Spinal cord (tissue), 9 donors: ENCODE measurements at regions not wholly inside any gene's neighbourhood (a gene's known extent, or its start where the extent isn't known, plus 50 kb on each side); places are given as distances from the start of the nearest gene placed in this dataset.

Experiments
- DNase-seq, 6 donors: peaks; one replicate each; pipeline versions ENCODE4 v3.0.0 to v3.0.0-alpha.2; 2013 to 2015; ENCODE audit warnings: low spot score in 6 of 6, low read depth in 4 of 6
- H3K27ac ChIP-seq: one replicate; pipeline ENCODE4 v1.5.1; 2013; ENCODE audit warnings: low read depth, low read length, control low read depth
- H3K27me3 ChIP-seq: one replicate; pipeline ENCODE4 v1.6.1; 2013; ENCODE audit warnings: low read length; ENCODE audit not compliant: control insufficient read depth, insufficient read depth
- H3K36me3 ChIP-seq: one replicate; pipeline ENCODE4 v1.6.1; 2013; ENCODE audit warnings: low read length; ENCODE audit not compliant: control insufficient read depth, insufficient read depth
- H3K4me1 ChIP-seq: one replicate; pipeline ENCODE4 v1.6.1; 2013; ENCODE audit warnings: low read length; ENCODE audit not compliant: control insufficient read depth, insufficient read depth
- H3K4me3 ChIP-seq: one replicate; pipeline ENCODE4 v1.5.1; 2013; ENCODE audit warnings: low read depth, low read length, control low read depth
- H3K9me3 ChIP-seq: one replicate; pipeline ENCODE4 v1.6.1; 2013; ENCODE audit warnings: low read length; ENCODE audit not compliant: control insufficient read depth, insufficient read depth
- WGBS: methylation state at CpG from one replicate; pipeline ENCODE4 v1.1.5; 2013; ENCODE audit warnings: missing lambda C conversion rate; ENCODE audit not compliant: insufficient coverage; 5-methylcytosine and 5-hydroxymethylcytosine counted together
- donor health status: healthy.

DNA sequence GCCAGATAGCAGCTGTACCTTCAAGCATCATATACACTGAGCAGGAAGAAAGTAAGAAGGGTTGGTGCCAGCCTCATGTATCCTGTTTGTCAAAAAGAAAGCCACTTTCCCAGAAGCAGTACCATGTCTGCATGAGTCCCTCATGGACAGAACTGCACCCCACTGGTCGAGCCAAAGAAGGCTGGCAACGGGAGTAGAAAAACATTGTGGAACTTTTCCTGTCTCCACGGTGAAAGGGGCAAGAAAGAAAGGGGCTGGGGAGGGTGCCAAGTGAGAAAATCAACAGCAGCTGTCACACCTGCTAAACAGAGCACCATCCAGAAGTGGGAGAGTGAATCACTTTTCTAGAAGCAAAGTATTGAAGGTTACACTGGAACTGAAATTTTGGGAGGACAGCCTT, 621.7 kb downstream of the LMO4 start:
- WGBS, result 40% methylated on average over 1 of the region's 3 CpGs
- Histone ChIP-seq H3K27me3 (no peaks in the 10 kb centered on the region), H3K4me1 (no peaks in the 10 kb centered on the region), H3K4me3 (no peak overlapping the region), H3K27ac (no peak overlapping the region), H3K9me3 (no peaks in the 10 kb centered on the region), H3K36me3 (no peaks in the 10 kb centered on the region)
- peak in 4 of 6 donors; percentile 18 to 72 (median 44) for DNase-seq

GRCh38 chr1:87951409-87951808, 622.7 kb downstream of the LMO4 start:
- H3K27ac ChIP-seq, result no peak overlapping the region
- WGBS, result 100% methylated on average over 1 of the region's 2 CpGs
- no peaks in the 10 kb centered on the region for H3K9me3 ChIP-seq
- no peak overlapping the region for H3K4me3 ChIP-seq
- H3K4me1 ChIP-seq, result no peaks in the 10 kb centered on the region
- DNase-seq, result no peak
- H3K27me3 ChIP-seq, result no peaks in the 10 kb centered on the region
- no peaks in the 10 kb centered on the region for H3K36me3 ChIP-seq

GRCh38 chr1:87951852-87952251, 623.2 kb downstream of the LMO4 start:
- 24% methylated on average over 3 of the region's 4 CpGs for WGBS

GRCh38 chr1:87953121-87953520, 624.4 kb downstream of the LMO4 start:
- no peak overlapping the region for H3K4me3 ChIP-seq
- H3K4me1 ChIP-seq, result no peaks in the 10 kb centered on the region
- no CpG with 5 or more reads among the region's 3 CpGs for WGBS
- no peaks in the 10 kb centered on the region for H3K27me3 ChIP-seq
- H3K36me3 ChIP-seq, result no peaks in the 10 kb centered on the region
- no peaks in the 10 kb centered on the region for H3K9me3 ChIP-seq
- no peak overlapping the region for H3K27ac ChIP-seq
- DNase-seq, result no peak

More at GRCh38 chr1:87951852-87952251, 623.2 kb downstream of the LMO4 start:
- Histone ChIP-seq H3K4me1 (no peaks in the 10 kb centered on the region), H3K36me3 (no peaks in the 10 kb centered on the region), H3K27me3 (no peaks in the 10 kb centered on the region), H3K9me3 (no peaks in the 10 kb centered on the region), H3K27ac (no peak overlapping the region), H3K4me3 (no peak overlapping the region)
- peak in 1 of 6 donors; percentile 28 for DNase-seq

GRCh38 chr1:87953732-87954344, 625.2 kb downstream of the LMO4 start:
- no peaks in the 10 kb centered on the region for H3K27me3 ChIP-seq
- no peak overlapping the region for H3K27ac ChIP-seq
- no peaks in the 10 kb centered on the region for H3K4me1 ChIP-seq
- 36% methylated on average over 3 of the region's 3 CpGs for WGBS
- H3K4me3 ChIP-seq, result no peak overlapping the region
- no peaks in the 10 kb centered on the region for H3K9me3 ChIP-seq
- peak in 3 of 6 donors; percentile 17 to 75 (median 75) for DNase-seq
- no peaks in the 10 kb centered on the region for H3K36me3 ChIP-seq

DNA sequence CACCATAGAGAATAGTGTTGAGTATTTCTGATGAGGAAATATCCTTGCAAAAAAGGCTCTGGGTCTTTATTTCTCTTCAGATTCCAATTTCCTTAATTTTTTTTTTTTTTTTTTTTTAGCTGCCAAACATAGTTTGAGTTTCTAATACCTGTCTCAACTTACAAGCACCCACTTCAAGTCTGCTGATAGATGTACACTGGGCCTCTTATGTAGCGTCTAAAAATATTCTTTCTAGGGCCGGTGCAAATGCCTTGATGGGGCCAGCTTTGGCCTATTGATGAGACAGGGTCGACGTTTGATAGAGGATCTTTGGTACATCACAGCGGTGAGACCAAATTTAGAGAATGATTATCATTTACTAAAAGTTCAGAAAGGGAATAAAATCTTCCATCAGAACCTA, 626.4 kb downstream of the LMO4 start:
- WGBS, result no CpG with 5 or more reads among the region's 5 CpGs
- no peaks in the 10 kb centered on the region for H3K4me1 ChIP-seq
- H3K4me3 ChIP-seq, result no peak overlapping the region
- no peaks in the 10 kb centered on the region for H3K27me3 ChIP-seq
- no peaks in the 10 kb centered on the region for H3K36me3 ChIP-seq
- H3K27ac ChIP-seq, result no peak overlapping the region
- no peaks in the 10 kb centered on the region for H3K9me3 ChIP-seq
- DNase-seq, result no peak

- WGBS, result 40% methylated on average over 4 of the region's 6 CpGs
- peak in 1 of 6 donors; percentile 41 for DNase-seq
- H3K27me3 ChIP-seq, result no peaks in the 10 kb centered on the region
- no peaks in the 10 kb centered on the region for H3K36me3 ChIP-seq
- H3K4me3 ChIP-seq, result no peak overlapping the region
- H3K4me1 ChIP-seq, result no peaks in the 10 kb centered on the region
- H3K27ac ChIP-seq, result no peak overlapping the region
- no peaks in the 10 kb centered on the region for H3K9me3 ChIP-seq
These were observed 627.4 kb downstream of the LMO4 start for GRCh38 chr1:87956072-87956471.

- Histone ChIP-seq H3K27me3 (no peaks in the 10 kb centered on the region), H3K27ac (no peak overlapping the region), H3K4me1 (no peaks in the 10 kb centered on the region), H3K9me3 (no peaks in the 10 kb centered on the region), H3K36me3 (no peaks in the 10 kb centered on the region), H3K4me3 (no peak overlapping the region)
- WGBS, result no CpG with 5 or more reads among the region's 1 CpG
- DNase-seq, result no peak
These were observed 628.1 kb downstream of the LMO4 start for GRCh38 chr1:87956750-87957149.

- no peak overlapping the region for H3K27ac ChIP-seq
- H3K27me3 ChIP-seq, result no peaks in the 10 kb centered on the region
- WGBS, result no CpG with 5 or more reads among the region's 3 CpGs
- H3K4me3 ChIP-seq, result no peak overlapping the region
- H3K4me1 ChIP-seq, result no peaks in the 10 kb centered on the region
- H3K9me3 ChIP-seq, result no peaks in the 10 kb centered on the region
- no peaks in the 10 kb centered on the region for H3K36me3 ChIP-seq
- DNase-seq, result no peak
These were observed 628.7 kb downstream of the LMO4 start for GRCh38 chr1:87957331-87957730.

DNA sequence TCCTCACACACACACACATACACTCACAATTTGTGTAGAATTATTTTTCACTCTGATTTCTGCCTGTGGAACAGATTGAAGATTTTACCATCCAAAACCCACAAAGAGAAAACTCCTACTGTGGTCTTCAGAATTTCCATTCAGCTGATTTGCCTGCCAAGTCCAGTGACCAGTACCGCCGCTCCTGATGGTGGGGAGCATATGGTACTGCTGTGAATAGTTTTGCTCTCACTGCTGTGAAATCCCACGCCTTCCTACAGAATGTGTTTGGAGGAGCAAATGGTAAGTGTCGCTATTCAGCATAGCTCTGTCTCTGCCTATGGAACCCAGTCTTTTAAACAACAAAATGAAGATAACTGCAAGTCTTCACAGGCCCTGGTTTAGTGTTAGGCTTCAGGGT, 629.5 kb downstream of the LMO4 start:
- H3K27me3 ChIP-seq, result no peaks in the 10 kb centered on the region
- DNase-seq, result peak in 1 of 6 donors; percentile 84
- H3K36me3 ChIP-seq, result no peaks in the 10 kb centered on the region
- no peak overlapping the region for H3K27ac ChIP-seq
- no peaks in the 10 kb centered on the region for H3K4me1 ChIP-seq
- H3K4me3 ChIP-seq, result no peak overlapping the region
- H3K9me3 ChIP-seq, result no peaks in the 10 kb centered on the region
- WGBS, result no CpG with 5 or more reads among the region's 4 CpGs
